ENCODE measurements at regions not wholly inside any gene's neighbourhood (a gene's known extent, or its start where the extent isn't known, plus 50 kb on each side); places are given as distances from the start of the nearest gene placed in this dataset.

DNA sequence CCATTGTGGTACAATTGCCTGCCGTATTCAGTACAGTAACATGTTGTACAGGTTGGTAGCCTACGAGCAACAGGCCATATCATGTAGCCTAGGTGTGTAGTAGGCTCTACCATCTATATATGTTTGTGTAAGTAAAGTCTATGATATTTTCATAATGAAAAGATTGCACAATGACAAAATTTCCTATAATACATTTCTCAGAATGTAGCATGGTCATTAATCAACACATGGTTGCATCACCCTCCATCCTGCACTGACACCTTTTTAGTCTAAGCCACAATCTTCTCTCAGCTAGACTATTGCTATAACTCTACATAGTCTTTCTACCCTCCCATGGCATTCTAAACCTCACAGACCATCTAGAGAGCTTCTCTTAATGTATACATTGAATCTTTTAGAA, 158.5 kb upstream of the HMGA2 start:
- H3F3A ChIP-seq (ENCODE audit: insufficient read depth) = no peaks in the 10 kb centered on the region
- no peaks in the 10 kb centered on the region for H3K36me3 ChIP-seq (ENCODE audit: low read length)
- no peaks in the 10 kb centered on the region for H3K79me2 ChIP-seq (ENCODE audit: insufficient read depth, low read length)
- no peak overlapping the region for H2AFZ ChIP-seq (ENCODE audit: low read depth, low read length, severe bottlenecking)
- no peak overlapping the region for H3K4me2 ChIP-seq (ENCODE audit: low read depth, low read length, poor library complexity, severe bottlenecking)
- no peaks in the 10 kb centered on the region for H3K9me3 ChIP-seq (ENCODE audit: insufficient read depth, low read length)
- TF ChIP-seq, protein P1, sequence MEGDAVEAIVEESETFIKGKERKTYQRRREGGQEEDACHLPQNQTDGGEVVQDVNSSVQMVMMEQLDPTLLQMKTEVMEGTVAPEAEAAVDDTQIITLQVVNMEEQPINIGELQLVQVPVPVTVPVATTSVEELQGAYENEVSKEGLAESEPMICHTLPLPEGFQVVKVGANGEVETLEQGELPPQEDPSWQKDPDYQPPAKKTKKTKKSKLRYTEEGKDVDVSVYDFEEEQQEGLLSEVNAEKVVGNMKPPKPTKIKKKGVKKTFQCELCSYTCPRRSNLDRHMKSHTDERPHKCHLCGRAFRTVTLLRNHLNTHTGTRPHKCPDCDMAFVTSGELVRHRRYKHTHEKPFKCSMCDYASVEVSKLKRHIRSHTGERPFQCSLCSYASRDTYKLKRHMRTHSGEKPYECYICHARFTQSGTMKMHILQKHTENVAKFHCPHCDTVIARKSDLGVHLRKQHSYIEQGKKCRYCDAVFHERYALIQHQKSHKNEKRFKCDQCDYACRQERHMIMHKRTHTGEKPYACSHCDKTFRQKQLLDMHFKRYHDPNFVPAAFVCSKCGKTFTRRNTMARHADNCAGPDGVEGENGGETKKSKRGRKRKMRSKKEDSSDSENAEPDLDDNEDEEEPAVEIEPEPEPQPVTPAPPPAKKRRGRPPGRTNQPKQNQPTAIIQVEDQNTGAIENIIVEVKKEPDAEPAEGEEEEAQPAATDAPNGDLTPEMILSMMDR (IDR thresholded peaks at IDR 0.05; ENCODE audit: insufficient read depth, low read length, poor library complexity, severe bottlenecking) = no peak
- TF ChIP-seq EZH2phosphoT487 (conservative IDR thresholded peaks at IDR 0.05; ENCODE audit: low read length) = no peak
- no peaks in the 10 kb centered on the region for H4K20me1 ChIP-seq (ENCODE audit: low read depth, low read length)
- no peak overlapping the region for H3K4me3 ChIP-seq (ENCODE audit: insufficient read depth, low read length, poor library complexity, severe bottlenecking)
- no peak overlapping the region for H3K9ac ChIP-seq (ENCODE audit: low read length)
- H3K27ac ChIP-seq (ENCODE audit: low read depth, low read length) = no peak overlapping the region
- H3K27me3 ChIP-seq (ENCODE audit: low read length) = no peaks in the 10 kb centered on the region
- H3K9me2 ChIP-seq (replicated peaks; ENCODE audit: insufficient read depth, low read length) = no peaks in the 10 kb centered on the region

DNA sequence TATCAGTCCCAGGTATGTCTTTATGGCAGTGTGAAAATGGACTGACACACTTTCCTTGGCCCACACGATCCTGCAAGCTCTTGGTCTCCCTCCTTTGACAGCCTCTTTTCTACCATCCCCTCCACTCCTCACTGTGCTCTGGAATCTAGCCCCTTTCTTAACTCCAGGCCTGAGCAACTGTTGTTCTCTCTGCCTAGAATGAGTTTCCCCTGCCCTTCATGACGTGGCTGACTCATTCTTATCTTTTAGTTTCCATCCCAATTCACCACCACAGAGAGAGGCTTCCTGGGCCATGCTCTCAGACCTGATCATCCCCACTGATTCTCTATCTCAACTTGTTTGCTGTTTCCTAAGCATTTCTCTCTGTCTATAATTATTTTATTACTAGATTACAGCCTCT, 157.4 kb upstream of the HMGA2 start:
- Histone ChIP-seq H4K20me1 (ENCODE audit: low read depth, low read length) (no peaks in the 10 kb centered on the region), H3K9me3 (ENCODE audit: insufficient read depth, low read length) (no peaks in the 10 kb centered on the region), H3K4me3 (ENCODE audit: insufficient read depth, low read length, poor library complexity, severe bottlenecking) (no peak overlapping the region), H3K27me3 (ENCODE audit: low read length) (no peaks in the 10 kb centered on the region), H3K79me2 (ENCODE audit: insufficient read depth, low read length) (no peaks in the 10 kb centered on the region), H3K4me2 (ENCODE audit: low read depth, low read length, poor library complexity, severe bottlenecking) (no peak overlapping the region), H3K27ac (ENCODE audit: low read depth, low read length) (no peak overlapping the region), H3K9ac (ENCODE audit: low read length) (no peak overlapping the region), H3K9me2 (replicated peaks; ENCODE audit: insufficient read depth, low read length) (no peaks in the 10 kb centered on the region), H3F3A (ENCODE audit: insufficient read depth) (no peaks in the 10 kb centered on the region), H3K36me3 (ENCODE audit: low read length) (no peaks in the 10 kb centered on the region), H2AFZ (ENCODE audit: low read depth, low read length, severe bottlenecking) (no peak overlapping the region)
- TF ChIP-seq, protein P1 (IDR thresholded peaks at IDR 0.05; ENCODE audit: insufficient read depth, low read length, poor library complexity, severe bottlenecking) = no peak
- no peak for TF ChIP-seq EZH2phosphoT487 (conservative IDR thresholded peaks at IDR 0.05; ENCODE audit: low read length)

GRCh38 chr12:65667932-65668331, 156.4 kb upstream of the HMGA2 start:
- no peaks in the 10 kb centered on the region for H3K9me2 ChIP-seq (replicated peaks; ENCODE audit: insufficient read depth, low read length)
- no peaks in the 10 kb centered on the region for H3K79me2 ChIP-seq (ENCODE audit: insufficient read depth, low read length)
- no peak overlapping the region for H3K9ac ChIP-seq (ENCODE audit: low read length)
- H3F3A ChIP-seq (ENCODE audit: insufficient read depth) = no peaks in the 10 kb centered on the region
- no peak overlapping the region for H3K4me2 ChIP-seq (ENCODE audit: low read depth, low read length, poor library complexity, severe bottlenecking)
- no peak overlapping the region for H2AFZ ChIP-seq (ENCODE audit: low read depth, low read length, severe bottlenecking)
- TF ChIP-seq EZH2phosphoT487 (conservative IDR thresholded peaks at IDR 0.05; ENCODE audit: low read length) = no peak
- TF ChIP-seq, protein P1 (IDR thresholded peaks at IDR 0.05; ENCODE audit: insufficient read depth, low read length, poor library complexity, severe bottlenecking) = no peak
- H3K27me3 ChIP-seq (ENCODE audit: low read length) = no peaks in the 10 kb centered on the region
- H3K27ac ChIP-seq (ENCODE audit: low read depth, low read length) = no peak overlapping the region
- no peak overlapping the region for H3K4me3 ChIP-seq (ENCODE audit: insufficient read depth, low read length, poor library complexity, severe bottlenecking)
- H3K9me3 ChIP-seq (ENCODE audit: insufficient read depth, low read length) = no peaks in the 10 kb centered on the region
- no peaks in the 10 kb centered on the region for H3K36me3 ChIP-seq (ENCODE audit: low read length)
- no peaks in the 10 kb centered on the region for H4K20me1 ChIP-seq (ENCODE audit: low read depth, low read length)
